Cardiac fibroblast (primary cell): ENCODE measurements at regions not wholly inside any gene's neighbourhood (a gene's known extent, or its start where the extent isn't known, plus 50 kb on each side); places are given as distances from the start of the nearest gene placed in this dataset.
"Not testable (repeated sequence)": the region's sequence is repeated elsewhere in the genome, so short reads cannot be mapped to it uniquely, and the experiment has no call there.

Experiments used
- DNase-seq, 2 donors: peaks; one replicate each; pipeline versions ENCODE4 v3.0.0 to v3.0.0-alpha.2; 2010; ENCODE audit warnings: low read depth in 2 of 2
- H3K4me3 ChIP-seq, 2 donors: replicated peaks in 1 of 2; 1 replicate in 1 of 2; 2 replicates in 1 of 2; pipeline ENCODE4 v1.5.1; 2011; ENCODE audit warnings: low read depth in 2 of 2, low read length in 2 of 2, mild to moderate bottlenecking in 2 of 2, moderate library complexity in 1 of 2
- CTCF ChIP-seq: IDR thresholded peaks from one replicate; pipeline ENCODE4 v1.5.1; 2011; ENCODE audit warnings: low read depth, mild to moderate bottlenecking, low read length, inconsistent platforms

GRCh38 chr3:130569461-130570365 is 52.7 kb downstream of the COL6A6 start:
- no peak overlapping the region for H3K4me3 ChIP-seq
- no peak for DNase-seq
- no peak for TF ChIP-seq CTCF

- H3K4me3 ChIP-seq, result no peak overlapping the region
- no peak for TF ChIP-seq CTCF
- no peak for DNase-seq
These were observed 55.8 kb downstream of the COL6A6 start for GRCh38 chr3:130572769-130573168.

GRCh38 chr3:130576375-130577266 is 59.6 kb downstream of the COL6A6 start:
- peak; percentile 31 to 73 for DNase-seq
- TF ChIP-seq CTCF, result no peak
- H3K4me3 ChIP-seq, result no peak overlapping the region

GRCh38 chr3:130582457-130583153 is 65.6 kb downstream of the COL6A6 start:
- DNase-seq, result peak in 1 of 2 donors; percentile 30
- TF ChIP-seq CTCF, result no peak
- no peak overlapping the region for H3K4me3 ChIP-seq

GRCh38 chr3:130594749-130595148 is 77.8 kb downstream of the COL6A6 start:
- not testable (repeated sequence) for H3K4me3 ChIP-seq
- peak; percentile 28 to 76 for DNase-seq

GRCh38 chr3:130596484-130596883 is 79.5 kb downstream of the COL6A6 start:
- no peak overlapping the region for H3K4me3 ChIP-seq
- no peak for DNase-seq
- TF ChIP-seq CTCF, result no peak
